Adrenal gland (tissue), 5 donors: ENCODE measurements at regions not wholly inside any gene's neighbourhood (a gene's known extent, or its start where the extent isn't known, plus 50 kb on each side); places are given as distances from the start of the nearest gene placed in this dataset.

ENCODE experiments used
- POLR2A ChIP-seq, 2 donors: fragments of 450-650 bp; IDR thresholded peaks; one replicate each; pipeline ENCODE4 v1.6.1; 2017; ENCODE audit warnings: antibody characterized with exemption in 2 of 2, mild to moderate bottlenecking in 2 of 2, moderate library complexity in 1 of 2
- TF ChIP-seq, protein P1 (sequence below), 6 experiments: fragments of 450-650 bp in 4 of 6; fragments of 200-600 bp in 2 of 6; sonication (generic) in 1 of 6; IDR thresholded peaks; 1 replicate in 5 of 6; 2 replicates in 1 of 6; pipeline versions ENCODE4 v1.5.1 to v1.8.0; 2016 to 2021; ENCODE audit warnings: antibody characterized with exemption in 6 of 6, mild to moderate bottlenecking in 2 of 6, moderate library complexity in 1 of 6
- donor health status: DM: no; HTN: no; CAD: no.

DNA sequence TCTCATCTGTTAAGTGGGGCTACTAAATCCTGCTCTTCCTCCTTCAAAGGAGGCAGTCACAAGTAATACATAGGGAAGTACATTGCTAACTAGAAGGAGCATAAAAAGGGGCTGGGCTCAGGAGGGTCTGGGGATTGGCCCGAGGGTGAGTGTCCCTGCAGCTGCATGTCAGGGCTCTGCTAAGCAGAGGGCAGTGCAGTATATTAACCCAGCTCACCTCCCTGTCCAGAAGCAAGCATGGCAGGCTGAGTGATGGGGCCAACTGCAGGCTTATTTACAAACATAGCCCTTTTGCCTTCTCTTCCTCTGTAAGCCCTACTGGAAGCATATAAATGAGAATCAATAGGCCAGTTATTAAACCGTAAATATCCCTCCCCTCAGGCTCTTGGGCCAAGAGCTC lies 143.2 kb upstream of the PCBD1 start:
- TF ChIP-seq, protein P1, sequence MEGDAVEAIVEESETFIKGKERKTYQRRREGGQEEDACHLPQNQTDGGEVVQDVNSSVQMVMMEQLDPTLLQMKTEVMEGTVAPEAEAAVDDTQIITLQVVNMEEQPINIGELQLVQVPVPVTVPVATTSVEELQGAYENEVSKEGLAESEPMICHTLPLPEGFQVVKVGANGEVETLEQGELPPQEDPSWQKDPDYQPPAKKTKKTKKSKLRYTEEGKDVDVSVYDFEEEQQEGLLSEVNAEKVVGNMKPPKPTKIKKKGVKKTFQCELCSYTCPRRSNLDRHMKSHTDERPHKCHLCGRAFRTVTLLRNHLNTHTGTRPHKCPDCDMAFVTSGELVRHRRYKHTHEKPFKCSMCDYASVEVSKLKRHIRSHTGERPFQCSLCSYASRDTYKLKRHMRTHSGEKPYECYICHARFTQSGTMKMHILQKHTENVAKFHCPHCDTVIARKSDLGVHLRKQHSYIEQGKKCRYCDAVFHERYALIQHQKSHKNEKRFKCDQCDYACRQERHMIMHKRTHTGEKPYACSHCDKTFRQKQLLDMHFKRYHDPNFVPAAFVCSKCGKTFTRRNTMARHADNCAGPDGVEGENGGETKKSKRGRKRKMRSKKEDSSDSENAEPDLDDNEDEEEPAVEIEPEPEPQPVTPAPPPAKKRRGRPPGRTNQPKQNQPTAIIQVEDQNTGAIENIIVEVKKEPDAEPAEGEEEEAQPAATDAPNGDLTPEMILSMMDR (IDR thresholded peaks at IDR 0.05), result no peak
- no peak for TF ChIP-seq POLR2A (IDR thresholded peaks at IDR 0.05)
